ENCODE measurements at regions not wholly inside any gene's neighbourhood (a gene's known extent, or its start where the extent isn't known, plus 50 kb on each side); places are given as distances from the start of the nearest gene placed in this dataset.

DNA sequence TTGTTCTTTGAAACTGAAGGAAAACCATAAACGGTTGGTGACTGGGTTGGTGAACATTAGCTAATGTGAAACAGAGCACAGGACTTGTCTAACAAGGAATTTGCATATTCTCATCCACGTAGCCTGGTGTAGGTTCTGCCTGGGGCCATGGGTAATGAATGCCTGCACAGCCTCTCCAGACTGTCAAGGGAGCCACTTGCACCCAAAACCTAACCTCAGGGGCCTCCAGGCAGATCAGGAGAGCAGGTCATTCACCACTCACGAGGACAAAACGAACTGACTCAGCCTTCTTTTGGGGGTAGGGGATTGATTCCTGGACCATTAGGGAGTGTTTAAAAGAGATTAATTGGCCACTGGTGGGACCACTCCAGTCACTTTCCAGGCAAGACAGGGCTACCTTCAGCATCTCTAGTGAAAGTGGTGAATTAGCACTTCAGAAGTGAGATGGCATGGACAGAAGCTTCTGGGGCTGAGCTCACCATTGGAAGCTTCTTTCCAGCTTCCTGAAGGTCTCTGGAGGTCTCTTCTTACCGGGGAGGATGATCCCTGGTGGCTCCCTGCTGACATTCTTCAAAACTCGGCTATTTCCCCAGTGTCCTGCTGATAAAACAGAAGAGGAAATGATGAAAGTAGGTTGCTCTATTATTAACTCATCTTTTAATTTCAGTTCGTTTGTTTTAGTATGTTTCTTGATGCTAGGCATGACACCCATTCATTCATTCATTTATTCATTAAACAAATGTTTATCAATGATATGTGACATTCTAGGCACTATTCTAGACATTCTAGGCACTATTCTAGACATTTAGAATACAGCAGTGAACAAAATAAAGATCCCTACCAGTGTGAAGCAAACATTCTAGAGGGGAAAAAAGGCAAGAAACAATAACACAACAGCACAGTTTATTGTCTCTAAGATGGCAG lies 104.5 kb upstream of the LNX1 start:
- H3K4me1 ChIP-seq (ENCODE audit: control insufficient read depth, low read depth, low read length), result no peaks in the 10 kb centered on the region
- H3K27me3 ChIP-seq (ENCODE audit: control insufficient read depth, insufficient read depth, low read length), result no peaks in the 10 kb centered on the region
- no peak overlapping the region for H3K9ac ChIP-seq (ENCODE audit: low read length)
- no peak overlapping the region for H3K27ac ChIP-seq (ENCODE audit: low read length)
- no peaks in the 10 kb centered on the region for H3K36me3 ChIP-seq (ENCODE audit: control insufficient read depth, low read depth, low read length)
- no peak overlapping the region for H3K4me3 ChIP-seq (ENCODE audit: low read length)
- H3K9me3 ChIP-seq (ENCODE audit: control insufficient read depth, low read depth, low read length), result no peaks in the 10 kb centered on the region

- Histone ChIP-seq H3K36me3 (ENCODE audit: control insufficient read depth, low read depth, low read length) (no peaks in the 10 kb centered on the region), H3K9me3 (ENCODE audit: control insufficient read depth, low read depth, low read length) (no peaks in the 10 kb centered on the region), H3K4me3 (ENCODE audit: low read length) (no peak overlapping the region), H3K27ac (ENCODE audit: low read length) (no peak overlapping the region), H3K27me3 (ENCODE audit: control insufficient read depth, insufficient read depth, low read length) (no peaks in the 10 kb centered on the region), H3K9ac (ENCODE audit: low read length) (no peak overlapping the region), H3K4me1 (ENCODE audit: control insufficient read depth, low read depth, low read length) (no peaks in the 10 kb centered on the region)
Measured at GRCh38 chr4:53694666-53695065, 103.4 kb upstream of the LNX1 start.

DNA sequence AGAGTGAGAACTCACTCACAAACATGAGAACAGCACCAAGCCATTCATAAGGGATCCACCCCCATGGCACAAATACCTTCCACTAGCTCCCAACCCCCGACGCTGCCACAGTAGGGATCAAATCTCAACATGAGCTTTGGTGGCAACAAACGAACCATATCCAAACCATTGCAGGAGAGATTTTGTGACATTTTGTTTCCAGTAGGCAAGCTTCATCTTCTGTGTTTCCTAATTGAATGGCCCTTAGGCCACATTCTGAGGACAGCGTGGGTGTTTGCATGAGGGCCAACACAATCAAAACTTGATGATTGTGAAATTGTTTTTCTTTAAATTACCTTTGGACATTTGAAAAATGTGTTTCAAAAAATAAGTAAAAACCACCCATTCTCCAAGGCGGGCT lies 102.6 kb upstream of the LNX1 start:
- Histone ChIP-seq H3K27ac (ENCODE audit: low read length) (no peak overlapping the region), H3K27me3 (ENCODE audit: control insufficient read depth, insufficient read depth, low read length) (no peaks in the 10 kb centered on the region), H3K4me1 (ENCODE audit: control insufficient read depth, low read depth, low read length) (no peaks in the 10 kb centered on the region), H3K36me3 (ENCODE audit: control insufficient read depth, low read depth, low read length) (no peaks in the 10 kb centered on the region), H3K9ac (ENCODE audit: low read length) (no peak overlapping the region), H3K4me3 (ENCODE audit: low read length) (no peak overlapping the region), H3K9me3 (ENCODE audit: control insufficient read depth, low read depth, low read length) (no peaks in the 10 kb centered on the region)

DNA sequence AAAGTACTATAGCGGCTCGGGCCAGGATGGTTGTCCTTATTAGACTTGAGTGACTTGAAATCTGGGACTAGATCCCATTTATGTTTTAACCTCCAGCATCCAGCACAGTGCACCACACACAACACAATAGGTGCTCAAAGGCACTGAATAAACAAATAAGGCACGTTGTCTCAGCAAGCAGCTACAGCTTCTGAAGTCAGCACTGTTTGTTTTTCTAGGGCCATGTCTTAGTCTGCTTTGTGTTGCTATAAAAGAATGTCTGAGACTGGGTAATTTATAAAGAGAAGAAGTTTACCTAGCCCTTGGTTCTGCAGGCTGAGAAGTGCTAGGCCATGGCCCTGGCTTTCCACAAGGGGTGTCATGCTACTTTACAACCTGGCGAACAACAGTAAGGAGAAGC lies 102.1 kb upstream of the LNX1 start:
- Histone ChIP-seq H3K27ac (ENCODE audit: low read length) (no peak overlapping the region), H3K9ac (ENCODE audit: low read length) (no peak overlapping the region), H3K36me3 (ENCODE audit: control insufficient read depth, low read depth, low read length) (no peaks in the 10 kb centered on the region), H3K9me3 (ENCODE audit: control insufficient read depth, low read depth, low read length) (no peaks in the 10 kb centered on the region), H3K27me3 (ENCODE audit: control insufficient read depth, insufficient read depth, low read length) (no peaks in the 10 kb centered on the region), H3K4me3 (ENCODE audit: low read length) (no peak overlapping the region), H3K4me1 (ENCODE audit: control insufficient read depth, low read depth, low read length) (no peaks in the 10 kb centered on the region)

GRCh38 chr4:53688186-53688790 lies 97.0 kb upstream of the LNX1 start:
- H3K36me3 ChIP-seq (ENCODE audit: control insufficient read depth, low read depth, low read length), result no peaks in the 10 kb centered on the region
- H3K4me3 ChIP-seq (ENCODE audit: low read length), result no peak overlapping the region
- no peaks in the 10 kb centered on the region for H3K27me3 ChIP-seq (ENCODE audit: control insufficient read depth, insufficient read depth, low read length)
- H3K9me3 ChIP-seq (ENCODE audit: control insufficient read depth, low read depth, low read length), result no peaks in the 10 kb centered on the region
- H3K9ac ChIP-seq (ENCODE audit: low read length), result no peak overlapping the region
- no peak overlapping the region for H3K27ac ChIP-seq (ENCODE audit: low read length)
- no peaks in the 10 kb centered on the region for H3K4me1 ChIP-seq (ENCODE audit: control insufficient read depth, low read depth, low read length)

DNA sequence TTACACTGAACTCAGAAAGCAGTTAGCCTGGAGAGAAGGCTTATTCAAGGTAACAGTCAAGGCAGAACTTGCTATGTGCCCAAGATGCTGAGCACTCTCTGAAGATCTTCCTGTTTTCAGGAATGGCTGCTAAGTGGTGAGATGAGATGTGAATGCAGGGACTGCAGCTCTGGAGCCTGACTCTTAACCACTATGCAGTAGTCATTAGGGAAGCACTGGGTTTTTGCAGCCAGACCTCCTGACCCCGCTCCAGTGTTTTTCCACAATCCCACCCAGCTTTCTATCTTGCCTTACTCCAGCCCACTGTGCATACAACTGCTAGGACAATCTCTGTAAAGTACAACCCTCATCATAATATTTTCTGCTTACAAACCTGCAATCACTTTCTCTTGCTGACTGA lies 95.2 kb upstream of the LNX1 start:
- Histone ChIP-seq H3K4me1 (ENCODE audit: control insufficient read depth, low read depth, low read length) (no peaks in the 10 kb centered on the region), H3K4me3 (ENCODE audit: low read length) (no peak overlapping the region), H3K36me3 (ENCODE audit: control insufficient read depth, low read depth, low read length) (no peaks in the 10 kb centered on the region), H3K27me3 (ENCODE audit: control insufficient read depth, insufficient read depth, low read length) (no peaks in the 10 kb centered on the region), H3K9ac (ENCODE audit: low read length) (no peak overlapping the region), H3K27ac (ENCODE audit: low read length) (no peak overlapping the region), H3K9me3 (ENCODE audit: control insufficient read depth, low read depth, low read length) (no peaks in the 10 kb centered on the region)

- H3K9ac ChIP-seq (ENCODE audit: low read length), result no peak overlapping the region
- H3K36me3 ChIP-seq (ENCODE audit: control insufficient read depth, low read depth, low read length), result no peaks in the 10 kb centered on the region
- H3K4me1 ChIP-seq (ENCODE audit: control insufficient read depth, low read depth, low read length), result no peaks in the 10 kb centered on the region
- no peaks in the 10 kb centered on the region for H3K27me3 ChIP-seq (ENCODE audit: control insufficient read depth, insufficient read depth, low read length)
- no peak overlapping the region for H3K4me3 ChIP-seq (ENCODE audit: low read length)
- H3K9me3 ChIP-seq (ENCODE audit: control insufficient read depth, low read depth, low read length), result no peaks in the 10 kb centered on the region
- no peak overlapping the region for H3K27ac ChIP-seq (ENCODE audit: low read length)
Measured at GRCh38 chr4:53684136-53685130, 93.1 kb upstream of the LNX1 start.

DNA sequence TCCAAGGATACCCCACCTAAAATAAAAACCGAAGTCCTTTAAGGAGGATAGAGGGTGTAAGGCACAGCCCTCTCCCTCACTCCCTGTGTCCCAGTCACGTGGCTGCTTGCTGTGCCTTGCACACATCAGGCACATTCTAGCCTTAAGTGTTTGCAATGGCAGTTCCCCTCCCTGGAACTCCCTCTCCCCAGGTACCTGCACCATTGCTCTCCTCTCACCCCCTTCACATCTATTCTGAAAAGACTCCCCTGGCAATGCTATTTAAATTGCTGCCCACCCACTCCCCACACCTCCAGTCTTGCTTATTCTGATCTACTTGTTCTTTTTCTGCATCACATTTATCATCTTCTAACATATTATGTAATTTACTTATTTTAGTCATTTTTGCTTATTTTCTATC lies 91.6 kb upstream of the LNX1 start:
- H3K27me3 ChIP-seq (ENCODE audit: control insufficient read depth, insufficient read depth, low read length), result no peaks in the 10 kb centered on the region
- no peak overlapping the region for H3K9ac ChIP-seq (ENCODE audit: low read length)
- no peaks in the 10 kb centered on the region for H3K36me3 ChIP-seq (ENCODE audit: control insufficient read depth, low read depth, low read length)
- no peaks in the 10 kb centered on the region for H3K4me1 ChIP-seq (ENCODE audit: control insufficient read depth, low read depth, low read length)
- no peak overlapping the region for H3K4me3 ChIP-seq (ENCODE audit: low read length)
- no peak overlapping the region for H3K27ac ChIP-seq (ENCODE audit: low read length)
- no peaks in the 10 kb centered on the region for H3K9me3 ChIP-seq (ENCODE audit: control insufficient read depth, low read depth, low read length)

DNA sequence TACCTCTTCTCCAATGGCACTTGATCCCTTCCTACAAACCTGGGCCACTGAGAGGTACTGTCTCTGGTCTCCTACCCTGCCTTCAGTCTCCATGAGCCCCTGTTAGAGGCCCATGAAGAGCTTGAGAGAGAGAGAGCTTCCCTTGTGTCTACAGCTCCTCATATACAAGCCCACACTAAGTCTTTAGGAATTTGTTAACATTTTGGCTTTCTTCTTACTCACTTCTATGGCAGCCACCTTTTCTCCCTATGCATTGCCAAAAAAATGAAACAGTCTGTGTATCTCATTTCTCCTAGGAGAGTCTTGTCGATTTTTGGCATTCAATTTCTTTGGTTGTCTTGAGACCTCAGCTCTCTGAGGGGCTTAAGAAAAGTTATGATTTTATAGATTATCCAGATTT lies 90.9 kb upstream of the LNX1 start:
- Histone ChIP-seq H3K9ac (ENCODE audit: low read length) (no peak overlapping the region), H3K4me1 (ENCODE audit: control insufficient read depth, low read depth, low read length) (no peaks in the 10 kb centered on the region), H3K27ac (ENCODE audit: low read length) (no peak overlapping the region), H3K27me3 (ENCODE audit: control insufficient read depth, insufficient read depth, low read length) (no peaks in the 10 kb centered on the region), H3K4me3 (ENCODE audit: low read length) (no peak overlapping the region), H3K36me3 (ENCODE audit: control insufficient read depth, low read depth, low read length) (no peaks in the 10 kb centered on the region), H3K9me3 (ENCODE audit: control insufficient read depth, low read depth, low read length) (no peaks in the 10 kb centered on the region)

DNA sequence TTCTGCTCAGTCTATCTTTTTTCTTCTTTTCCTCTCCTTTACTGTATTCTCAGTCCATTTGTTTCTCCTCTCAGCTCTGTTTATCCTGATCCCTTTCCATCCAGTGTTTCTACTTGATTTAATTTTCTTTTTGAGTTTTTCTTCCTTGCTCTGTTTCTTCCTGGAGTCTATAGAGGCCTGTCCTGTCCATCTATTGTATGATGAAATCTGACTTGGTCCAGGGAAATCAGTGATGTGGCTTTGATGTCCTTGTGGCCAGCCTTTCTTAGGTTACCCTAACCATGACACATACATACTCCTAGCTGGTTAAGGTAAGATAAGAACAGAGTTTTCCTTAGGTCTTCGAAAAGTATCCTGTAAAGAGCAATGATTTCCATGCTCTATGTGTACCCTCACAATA lies 89.3 kb upstream of the LNX1 start:
- H3K9ac ChIP-seq (ENCODE audit: low read length), result no peak overlapping the region
- no peaks in the 10 kb centered on the region for H3K4me1 ChIP-seq (ENCODE audit: control insufficient read depth, low read depth, low read length)
- H3K4me3 ChIP-seq (ENCODE audit: low read length), result no peak overlapping the region
- no peak overlapping the region for H3K27ac ChIP-seq (ENCODE audit: low read length)
- H3K27me3 ChIP-seq (ENCODE audit: control insufficient read depth, insufficient read depth, low read length), result no peaks in the 10 kb centered on the region
- no peaks in the 10 kb centered on the region for H3K36me3 ChIP-seq (ENCODE audit: control insufficient read depth, low read depth, low read length)
- H3K9me3 ChIP-seq (ENCODE audit: control insufficient read depth, low read depth, low read length), result no peaks in the 10 kb centered on the region

- Histone ChIP-seq H3K9me3 (ENCODE audit: control insufficient read depth, low read depth, low read length) (no peaks in the 10 kb centered on the region), H3K9ac (ENCODE audit: low read length) (no peak overlapping the region), H3K27me3 (ENCODE audit: control insufficient read depth, insufficient read depth, low read length) (no peaks in the 10 kb centered on the region), H3K4me3 (ENCODE audit: low read length) (no peak overlapping the region), H3K36me3 (ENCODE audit: control insufficient read depth, low read depth, low read length) (no peaks in the 10 kb centered on the region), H3K4me1 (ENCODE audit: control insufficient read depth, low read depth, low read length) (no peaks in the 10 kb centered on the region), H3K27ac (ENCODE audit: low read length) (no peak overlapping the region)
Measured at GRCh38 chr4:53680168-53680567, 88.9 kb upstream of the LNX1 start.

All from iPS-18a (cell line).